Psoas muscle (tissue), 7 donors: ENCODE measurements at regions not wholly inside any gene's neighbourhood (a gene's known extent, or its start where the extent isn't known, plus 50 kb on each side); places are given as distances from the start of the nearest gene placed in this dataset.

ENCODE experiments used
- ATAC-seq, 4 donors: fragments of 200-7000 bp; cut with Tn5 transposase; one replicate each; pipeline ENCODE4 v1.9.1; 2020; ENCODE audit warnings: moderate library complexity in 3 of 4, mild to moderate bottlenecking in 2 of 4
- DNase-seq, 2 donors: peaks; one replicate each; pipeline ENCODE4 v3.0.0-alpha.2; 2020
- H3K27ac ChIP-seq: fragments of 200-600 bp; one replicate; pipeline ENCODE4 v1.8.0; 2022
- H3K27me3 ChIP-seq, 3 donors: fragments of 200-600 bp in 1 of 3; one replicate each; pipeline versions ENCODE4 v1.6.1 to v1.8.0; 2013 to 2022; ENCODE audit warnings: low read length in 2 of 3, mild to moderate bottlenecking in 2 of 3, moderate library complexity in 1 of 3; ENCODE audit not compliant: insufficient read depth in 3 of 3
- H3K36me3 ChIP-seq, 2 donors: fragments of 200-600 bp in 1 of 2; one replicate each; pipeline versions ENCODE4 v1.6.1 to v1.8.0; 2013 to 2022; ENCODE audit warnings: low read depth in 1 of 2, mild to moderate bottlenecking in 1 of 2, moderate library complexity in 1 of 2; ENCODE audit not compliant: insufficient read depth in 1 of 2
- H3K4me1 ChIP-seq: fragments of 200-600 bp; one replicate; pipeline ENCODE4 v1.8.0; 2022
- H3K4me3 ChIP-seq: fragments of 200-600 bp; one replicate; pipeline ENCODE4 v1.8.0; 2022; ENCODE audit warnings: mild to moderate bottlenecking
- H3K9me3 ChIP-seq: fragments of 200-600 bp; one replicate; pipeline ENCODE4 v1.8.0; 2022
- WGBS, 3 donors: extraction: QIAGEN DNeasy Blood & Tissue Kit; methylation state at CpG; one replicate each; pipeline versions ENCODE4 v1.1.6 to v1.1.7; 2013; 5-methylcytosine and 5-hydroxymethylcytosine counted together
- intact Hi-C, 2 donors: fragments of 100-400 bp; cut with DNase I; formaldehyde crosslinking; loops; one replicate each; pipeline versions ENCODE4 v1.11.0 to v1.14.2; 2022
- TF ChIP-seq, protein P1 (sequence below): fragments of 200-600 bp; IDR thresholded peaks from one replicate; pipeline ENCODE4 v1.8.0; 2022; ENCODE audit warnings: antibody characterized with exemption
- donor health status: healthy with polysubstance abuse.
- donor health status: DM: no; HTN: no; CAD: no; lungs with moderate emphysema.
- donor health status: Bipolar disorder and iron deficiency.
- donor health status: healthy.
- donor health status: DM: yes; HTN: yes; CAD: no.
- donor health status: DM: no; HTN: no; CAD: no.
- donor health status: DM: yes; HTN: yes; CAD: no.

DNA sequence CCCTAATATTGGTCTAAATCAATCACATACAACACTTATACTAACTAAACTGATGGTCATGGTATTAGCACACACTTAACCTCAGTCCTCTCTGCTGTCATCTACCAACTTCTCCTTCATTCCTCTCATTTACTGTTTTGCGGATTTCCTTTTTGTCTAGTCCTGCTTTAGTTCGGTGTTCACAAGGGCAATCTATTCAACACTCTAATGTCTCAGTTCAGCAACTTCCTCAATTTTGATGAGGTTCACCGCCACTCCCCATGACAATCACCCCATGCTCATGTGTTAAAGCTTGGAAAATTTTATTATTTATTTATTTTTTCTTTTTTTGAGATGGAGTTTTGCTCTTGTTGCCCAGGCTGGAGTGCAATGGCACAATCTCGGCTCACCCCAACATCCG, 301.1 kb downstream of the PTPRC start:
- peaks cover 12% of the 10 kb centered on the region for H3K4me1 ChIP-seq
- intact Hi-C loops, result no loop called here
- no peaks in the 10 kb centered on the region for H3K9me3 ChIP-seq
- DNase-seq (no peak), ATAC-seq (no peak)
- H3K4me3 ChIP-seq, result no peak overlapping the region
- TF ChIP-seq, protein P1, sequence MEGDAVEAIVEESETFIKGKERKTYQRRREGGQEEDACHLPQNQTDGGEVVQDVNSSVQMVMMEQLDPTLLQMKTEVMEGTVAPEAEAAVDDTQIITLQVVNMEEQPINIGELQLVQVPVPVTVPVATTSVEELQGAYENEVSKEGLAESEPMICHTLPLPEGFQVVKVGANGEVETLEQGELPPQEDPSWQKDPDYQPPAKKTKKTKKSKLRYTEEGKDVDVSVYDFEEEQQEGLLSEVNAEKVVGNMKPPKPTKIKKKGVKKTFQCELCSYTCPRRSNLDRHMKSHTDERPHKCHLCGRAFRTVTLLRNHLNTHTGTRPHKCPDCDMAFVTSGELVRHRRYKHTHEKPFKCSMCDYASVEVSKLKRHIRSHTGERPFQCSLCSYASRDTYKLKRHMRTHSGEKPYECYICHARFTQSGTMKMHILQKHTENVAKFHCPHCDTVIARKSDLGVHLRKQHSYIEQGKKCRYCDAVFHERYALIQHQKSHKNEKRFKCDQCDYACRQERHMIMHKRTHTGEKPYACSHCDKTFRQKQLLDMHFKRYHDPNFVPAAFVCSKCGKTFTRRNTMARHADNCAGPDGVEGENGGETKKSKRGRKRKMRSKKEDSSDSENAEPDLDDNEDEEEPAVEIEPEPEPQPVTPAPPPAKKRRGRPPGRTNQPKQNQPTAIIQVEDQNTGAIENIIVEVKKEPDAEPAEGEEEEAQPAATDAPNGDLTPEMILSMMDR, result no peak
- no peaks in the 10 kb centered on the region for H3K36me3 ChIP-seq
- 90 to 99% (median 96%) methylated on average over 5 of the region's 5 CpGs for WGBS, 3 donors
- H3K27ac ChIP-seq, result no peak overlapping the region
- H3K27me3 ChIP-seq, result no peaks in the 10 kb centered on the region

GRCh38 chr1:198942466-198942865, 303.6 kb downstream of the PTPRC start:
- DNase-seq (no peak), ATAC-seq (no peak)
- Histone ChIP-seq H3K4me3 (no peak overlapping the region), H3K36me3 (no peaks in the 10 kb centered on the region), H3K27me3 (no peaks in the 10 kb centered on the region), H3K4me1 (no peaks in the 10 kb centered on the region), H3K9me3 (no peaks in the 10 kb centered on the region), H3K27ac (no peak overlapping the region)
- intact Hi-C loops, result no loop called here
- 87 to 94% (median 87%) methylated on average over 4 of the region's 4 CpGs for WGBS, 3 donors
- TF ChIP-seq, protein P1, result no peak

DNA sequence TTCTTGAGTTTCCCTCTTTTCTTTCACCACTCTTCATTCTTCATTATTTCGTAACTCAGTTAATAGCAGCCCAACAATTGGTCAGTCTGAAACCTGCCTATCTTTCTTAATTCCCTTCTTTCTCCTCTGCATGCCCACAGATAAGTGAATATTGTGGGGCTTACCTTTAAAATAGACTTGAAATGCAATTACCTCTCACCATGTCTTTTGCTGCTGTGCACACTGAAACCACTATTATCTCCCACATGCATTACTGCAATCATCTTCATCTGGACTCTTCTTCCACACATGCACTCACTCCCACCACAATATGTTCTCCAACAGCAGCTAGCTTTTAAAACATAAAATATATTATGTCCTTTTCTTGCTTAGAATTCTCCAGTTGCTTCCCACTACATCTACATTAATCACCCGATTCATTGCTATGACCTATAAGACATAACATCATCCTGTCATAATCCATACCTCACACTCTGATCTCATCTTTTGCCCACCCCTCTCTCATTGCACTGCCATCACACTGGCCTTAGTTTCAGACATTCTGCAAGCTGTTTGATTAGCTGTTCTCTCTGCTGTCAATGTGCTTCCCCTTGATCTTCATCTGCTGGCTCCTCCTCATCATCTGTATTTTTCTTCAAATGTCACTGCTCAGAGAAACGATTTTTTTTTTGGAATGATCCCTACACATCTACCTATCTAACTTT, 304.8 kb downstream of the PTPRC start:
- Histone ChIP-seq H3K27ac (no peak overlapping the region), H3K4me3 (no peak overlapping the region), H3K9me3 (no peaks in the 10 kb centered on the region), H3K36me3 (no peaks in the 10 kb centered on the region), H3K27me3 (no peaks in the 10 kb centered on the region), H3K4me1 (no peaks in the 10 kb centered on the region)
- no peak for ATAC-seq
- intact Hi-C loops, result loop anchor here in 1 of 2 donors (2.0 kb wide), 1 partner anchor 29 kb away; no protein-coding TSS in a partner anchor
- WGBS, 3 donors, result 84 to 92% (median 85%) methylated on average over 3 of the region's 3 CpGs
- no peak for DNase-seq
- TF ChIP-seq, protein P1, result no peak

DNA sequence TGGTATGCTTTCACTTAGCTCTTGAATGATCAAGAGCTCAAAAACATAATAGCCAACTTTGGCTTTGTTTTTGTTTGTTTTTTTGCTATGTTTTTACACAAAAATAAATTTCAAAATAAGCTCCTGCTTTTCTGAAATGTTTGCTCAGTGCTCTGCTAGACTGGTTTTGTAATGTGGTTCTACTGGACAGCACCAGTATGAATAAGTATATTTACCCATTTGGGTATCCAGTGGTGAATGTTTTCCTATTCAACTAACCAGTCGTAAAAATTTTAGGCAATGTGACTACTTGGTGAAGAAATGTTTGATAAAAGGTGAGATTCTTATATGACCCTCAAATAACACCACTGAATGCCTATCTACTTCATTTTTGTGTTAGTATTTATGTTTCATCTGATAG, 308.6 kb downstream of the PTPRC start:
- Histone ChIP-seq H3K4me3 (no peak overlapping the region), H3K27me3 (no peaks in the 10 kb centered on the region), H3K36me3 (no peaks in the 10 kb centered on the region), H3K4me1 (no peaks in the 10 kb centered on the region), H3K9me3 (no peaks in the 10 kb centered on the region), H3K27ac (no peak overlapping the region)
- intact Hi-C loops, result no loop called here
- ATAC-seq (no peak), DNase-seq (no peak)
- TF ChIP-seq, protein P1, result no peak
- WGBS, 3 donors, result 78 to 89% (median 89%) methylated on average over 1 of the region's 1 CpG
